ENCODE measurements at regions not wholly inside any gene's neighbourhood (a gene's known extent, or its start where the extent isn't known, plus 50 kb on each side); places are given as distances from the start of the nearest gene placed in this dataset.
A peak's percentile ranks its signal among the peaks of the same experiment; 100 is the strongest.

- DNase-seq = peak; percentile 17 to 42 (median 34)
Measured at GRCh38 chr2:57855212-57855611, 191.4 kb upstream of the VRK2 start.

GRCh38 chr2:57859755-57860154 is 186.9 kb upstream of the VRK2 start:
- DNase-seq = no peak

GRCh38 chr2:57862153-57862552 is 184.5 kb upstream of the VRK2 start:
- no peak for DNase-seq

GRCh38 chr2:57862727-57863126 is 183.9 kb upstream of the VRK2 start:
- DNase-seq = no peak

- no peak for DNase-seq
Measured at GRCh38 chr2:57864926-57865325, 181.7 kb upstream of the VRK2 start.

GRCh38 chr2:57867730-57868129 is 178.9 kb upstream of the VRK2 start:
- no peak for DNase-seq

GRCh38 chr2:57868619-57869139 is 177.9 kb upstream of the VRK2 start:
- no peak for DNase-seq

GRCh38 chr2:57869758-57870344 is 176.8 kb upstream of the VRK2 start:
- no peak for DNase-seq

GRCh38 chr2:57876313-57876712 is 170.3 kb upstream of the VRK2 start:
- peak in 2 of 3 donors; percentile 29 to 37 for DNase-seq

- DNase-seq = no peak
Measured at GRCh38 chr2:57877811-57878170, 168.8 kb upstream of the VRK2 start.

- DNase-seq = no peak
Measured at GRCh38 chr2:57878171-57878865, 168.3 kb upstream of the VRK2 start.

- DNase-seq = no peak
Measured at GRCh38 chr2:57878866-57879210, 167.8 kb upstream of the VRK2 start.

GRCh38 chr2:57880446-57880845 is 166.2 kb upstream of the VRK2 start:
- DNase-seq = no peak

GRCh38 chr2:57880967-57881366 is 165.6 kb upstream of the VRK2 start:
- no peak for DNase-seq

- no peak for DNase-seq
Measured at GRCh38 chr2:57881998-57882888, 164.4 kb upstream of the VRK2 start.

- DNase-seq = no peak
Measured at GRCh38 chr2:57882895-57883515, 163.6 kb upstream of the VRK2 start.

GRCh38 chr2:57884281-57884680 is 162.3 kb upstream of the VRK2 start:
- DNase-seq = no peak

- DNase-seq = no peak
Measured at GRCh38 chr2:57885742-57886141, 160.9 kb upstream of the VRK2 start.

GRCh38 chr2:57886161-57886786 is 160.3 kb upstream of the VRK2 start:
- no peak for DNase-seq

GRCh38 chr2:57888463-57888862 is 158.1 kb upstream of the VRK2 start:
- no peak for DNase-seq

GRCh38 chr2:57890464-57890863 is 156.1 kb upstream of the VRK2 start:
- DNase-seq = peak; percentile 70 to 87 (median 86)

GRCh38 chr2:57891086-57891712 is 155.4 kb upstream of the VRK2 start:
- DNase-seq = no peak

Data from suppressor macrophage treated with lipopolysaccharide for 1 hour (primary cell).